GM19467 (cell line): ENCODE measurements at regions not wholly inside any gene's neighbourhood (a gene's known extent, or its start where the extent isn't known, plus 50 kb on each side); places are given as distances from the start of the nearest gene placed in this dataset.

Source experiments
- ATAC-seq: cut with Tn5 transposase; IDR thresholded peaks from one replicate; pipeline ENCODE4 v1.9.1; 2021; ENCODE audit warnings: mild to moderate bottlenecking, moderate library complexity; ENCODE audit not compliant: unreplicated experiment

DNA sequence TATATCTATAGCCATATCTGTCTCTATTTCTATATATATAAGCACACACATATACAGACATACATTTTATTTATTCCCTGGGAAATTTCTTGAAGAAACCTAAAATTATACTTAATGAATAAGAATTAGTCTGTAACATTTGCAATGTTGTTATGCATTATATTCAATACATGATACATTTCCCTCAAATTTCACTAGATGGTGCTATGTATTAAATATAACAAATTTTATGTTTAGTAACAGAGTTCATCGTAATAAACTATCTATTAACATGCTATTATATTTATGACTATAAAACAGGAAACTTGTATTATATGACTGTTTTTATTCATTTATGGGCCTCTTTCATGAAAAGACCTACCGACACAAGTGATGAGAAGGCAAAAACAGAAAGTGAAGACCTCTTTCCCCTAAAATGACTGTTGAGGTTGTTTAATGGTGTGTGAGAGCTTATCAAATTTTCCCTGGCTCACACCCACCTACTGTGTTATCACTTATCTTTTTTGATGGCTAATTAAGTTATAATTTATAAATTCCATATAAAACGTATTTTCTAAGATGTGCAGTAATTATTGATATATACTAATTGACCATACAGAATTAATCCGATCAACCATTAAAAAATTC lies 881.9 kb downstream of the SLITRK6 start:
- no peak for ATAC-seq

- no peak for ATAC-seq
Observed at GRCh38 chr13:84912720-84913119, 886.5 kb downstream of the SLITRK6 start.

GRCh38 chr13:84910423-84910822 lies 888.8 kb downstream of the SLITRK6 start:
- ATAC-seq, result no peak

GRCh38 chr13:84903391-84903790 lies 895.8 kb downstream of the SLITRK6 start:
- ATAC-seq, result no peak

GRCh38 chr13:84902243-84902642 lies 897.0 kb downstream of the SLITRK6 start:
- no peak for ATAC-seq

- ATAC-seq, result no peak
Observed at GRCh38 chr13:84896128-84896527, 903.1 kb downstream of the SLITRK6 start.

DNA sequence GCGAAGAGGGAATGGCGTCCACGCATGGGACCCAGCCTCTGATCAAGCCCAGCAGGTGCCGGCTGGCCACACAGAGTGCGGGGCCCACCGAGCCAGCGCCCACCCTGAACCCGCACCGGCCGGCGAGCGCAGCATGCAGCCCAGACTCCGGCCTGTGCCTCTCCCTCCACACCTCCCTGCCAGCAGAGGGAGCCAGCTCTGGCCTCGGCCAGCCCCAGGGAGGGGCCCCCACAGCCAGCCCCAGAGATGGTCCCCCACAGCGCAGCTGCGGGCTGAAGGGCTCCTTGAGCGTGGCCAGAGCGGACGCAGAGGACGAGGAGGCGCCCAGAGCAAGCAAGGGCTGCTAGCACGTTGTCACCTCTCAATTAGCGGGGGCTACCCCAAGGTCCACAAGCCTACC lies 904.5 kb downstream of the SLITRK6 start:
- no peak for ATAC-seq

DNA sequence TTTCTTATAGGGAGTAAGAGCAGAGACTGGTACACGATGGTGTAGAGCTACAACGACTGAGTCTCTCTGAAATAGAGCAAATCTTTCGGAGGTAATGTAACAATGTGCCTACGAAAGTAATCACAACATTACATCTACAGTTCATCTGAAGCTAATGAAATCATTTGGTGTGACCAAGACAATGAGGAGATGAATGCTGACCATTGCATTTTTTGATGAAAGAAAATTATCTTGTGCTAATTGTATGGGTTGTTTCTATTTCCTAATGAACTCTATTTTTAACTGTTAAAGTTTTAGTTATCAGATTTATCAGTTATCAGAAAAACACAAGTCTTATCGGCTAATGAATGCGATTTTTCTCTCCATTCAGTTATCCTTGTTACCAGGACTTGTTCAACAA lies 913.4 kb downstream of the SLITRK6 start:
- no peak for ATAC-seq

DNA sequence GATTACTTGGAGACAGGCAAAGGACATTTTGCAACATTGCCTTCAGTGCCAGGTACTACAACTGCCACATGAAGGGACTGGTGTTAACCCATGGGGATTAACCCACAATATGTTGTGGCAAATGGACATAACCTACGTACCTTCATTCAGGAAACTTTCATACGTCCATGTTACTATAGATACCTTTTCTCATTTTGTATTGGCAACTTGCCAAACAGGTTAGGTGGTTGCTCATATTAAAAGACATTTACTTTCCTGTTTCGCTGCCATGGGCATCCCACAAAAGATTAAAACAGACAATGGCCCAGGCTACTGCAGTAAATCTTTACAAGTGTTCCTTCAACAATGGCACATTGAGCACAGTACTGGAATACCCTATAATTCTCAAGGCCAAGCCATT lies 925.3 kb downstream of the SLITRK6 start:
- ATAC-seq, result no peak

GRCh38 chr13:84870190-84870589 lies 929.0 kb downstream of the SLITRK6 start:
- ATAC-seq, result no peak

DNA sequence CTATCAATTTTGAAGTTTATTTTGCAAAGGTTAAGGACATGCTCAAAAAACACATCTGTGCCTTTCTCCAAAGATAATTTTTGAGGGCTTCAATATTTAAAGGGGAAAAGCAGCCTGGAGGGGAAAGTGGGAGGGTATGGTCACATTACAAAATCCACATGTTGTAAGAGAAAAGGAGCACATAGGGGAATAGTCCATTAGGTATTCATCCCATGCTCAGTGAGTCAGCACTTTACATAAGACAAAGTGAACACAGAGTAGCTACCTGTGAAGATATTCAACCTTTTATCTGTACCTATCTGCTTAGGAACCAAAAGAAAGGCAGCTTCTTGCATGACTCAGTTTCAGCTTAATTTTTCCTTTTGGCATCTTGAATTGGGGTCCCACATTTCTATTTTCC lies 932.0 kb downstream of the SLITRK6 start:
- no peak for ATAC-seq

DNA sequence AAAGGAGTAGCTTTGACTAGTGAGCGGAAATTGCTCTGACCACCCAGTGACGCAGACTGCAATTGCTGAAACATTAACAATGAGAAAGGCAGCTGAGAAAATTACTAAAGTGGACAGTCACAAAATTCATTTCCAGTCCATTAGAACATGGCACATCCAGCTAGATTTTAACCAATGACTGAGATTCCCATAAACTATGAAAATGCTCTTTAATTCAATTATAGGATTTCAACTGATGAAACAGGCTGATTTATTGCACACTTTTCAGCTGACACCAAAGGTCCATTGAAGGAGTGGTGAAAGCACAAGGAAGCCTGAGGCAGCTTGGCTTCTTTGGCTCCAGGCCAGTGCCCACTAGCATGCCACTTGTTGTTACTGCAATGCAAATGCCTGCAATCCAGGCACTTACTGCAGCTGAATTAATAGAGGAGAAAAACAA lies 933.4 kb downstream of the SLITRK6 start:
- no peak for ATAC-seq

DNA sequence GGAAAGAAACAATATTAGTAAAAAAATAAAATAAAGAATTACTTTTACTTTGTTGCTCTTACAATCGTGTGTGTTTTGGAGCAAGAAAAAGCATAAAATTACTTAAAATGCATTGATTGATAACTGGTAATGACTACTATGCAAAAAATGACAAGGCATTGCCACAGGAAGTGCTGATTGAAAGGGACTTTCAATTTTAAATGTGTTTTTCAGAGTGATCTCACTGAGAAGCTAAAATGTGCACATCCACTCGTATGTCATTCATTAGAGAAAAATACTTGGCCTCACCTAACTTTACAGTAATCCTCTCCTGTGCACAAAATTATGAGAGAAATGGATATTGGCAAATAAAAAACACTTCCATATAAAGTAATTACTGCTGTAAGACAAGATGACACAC lies 934.9 kb downstream of the SLITRK6 start:
- ATAC-seq, result no peak

- ATAC-seq, result no peak
Observed at GRCh38 chr13:84847107-84847506, 952.1 kb downstream of the SLITRK6 start.

DNA sequence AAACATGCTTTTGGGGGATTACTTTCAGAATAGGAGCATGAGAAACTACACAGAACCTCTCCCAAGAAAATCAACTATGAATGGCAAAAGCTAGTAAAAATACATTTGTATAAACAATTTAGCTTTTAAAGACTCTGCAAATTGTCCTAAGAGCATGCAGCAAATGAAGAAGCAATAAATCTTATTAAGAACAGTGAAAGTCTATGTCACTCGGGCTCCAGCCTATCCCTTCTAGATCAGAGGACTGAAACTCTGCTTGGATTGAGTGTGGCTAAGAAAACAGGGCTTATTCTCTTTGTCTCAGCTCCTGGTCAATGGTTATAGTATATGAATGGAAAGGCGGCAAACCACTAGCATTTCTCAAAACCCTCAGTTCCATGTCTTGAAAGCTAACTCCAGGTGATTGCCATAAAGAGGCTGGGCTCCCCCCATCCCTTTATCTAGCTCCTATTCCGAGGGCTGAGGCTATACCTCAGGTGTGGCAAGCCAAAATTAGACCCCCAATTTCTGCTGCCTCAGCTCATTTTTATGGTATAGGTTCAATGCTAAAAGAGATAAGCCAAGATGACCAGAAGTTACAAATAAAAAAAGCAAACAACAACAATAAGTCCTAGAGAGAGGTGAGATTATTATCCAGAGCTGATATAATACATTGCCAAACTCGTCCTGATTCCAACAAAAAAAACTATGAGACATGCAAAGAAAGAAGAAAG lies 953.2 kb downstream of the SLITRK6 start:
- ATAC-seq, result no peak

DNA sequence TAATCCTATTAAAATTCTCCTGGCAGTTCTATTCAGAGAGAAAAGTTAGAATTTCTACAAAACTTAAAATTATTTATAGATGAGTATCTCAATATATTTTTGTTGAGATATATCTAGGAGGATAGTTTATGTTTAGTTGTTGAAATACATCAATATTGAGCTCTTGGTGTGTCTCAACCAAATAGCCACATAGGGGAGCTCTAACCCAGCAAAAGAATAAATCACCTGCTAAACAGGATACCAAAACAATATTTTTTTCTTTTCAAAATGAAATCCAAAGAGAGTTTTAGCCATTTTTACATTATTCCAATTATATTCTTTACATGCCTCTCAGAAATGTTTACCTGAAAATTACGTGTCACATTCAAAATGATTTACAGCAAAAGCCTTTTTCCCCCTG lies 954.7 kb downstream of the SLITRK6 start:
- no peak for ATAC-seq

- no peak for ATAC-seq
Observed at GRCh38 chr13:84843368-84843767, 955.9 kb downstream of the SLITRK6 start.

GRCh38 chr13:84834201-84834600 lies 951.9 kb upstream of the SLITRK1 start:
- ATAC-seq, result no peak

GRCh38 chr13:84831666-84832657 lies 949.7 kb upstream of the SLITRK1 start:
- no peak for ATAC-seq

GRCh38 chr13:84823528-84823927 lies 941.3 kb upstream of the SLITRK1 start:
- ATAC-seq, result no peak

- no peak for ATAC-seq
Observed at GRCh38 chr13:84821261-84821660, 939.0 kb upstream of the SLITRK1 start.
